Heart left ventricle (tissue), 16 donors: ENCODE measurements at regions not wholly inside any gene's neighbourhood (a gene's known extent, or its start where the extent isn't known, plus 50 kb on each side); places are given as distances from the start of the nearest gene placed in this dataset.
A peak's percentile ranks its signal among the peaks of the same experiment; 100 is the strongest.

ENCODE experiments used
- ATAC-seq, 4 donors: fragments of 200-7000 bp; cut with Tn5 transposase; one replicate each; pipeline ENCODE4 v1.9.1; 2020 to 2022; ENCODE audit warnings: moderate library complexity in 4 of 4, mild to moderate bottlenecking in 3 of 4, moderate number of reproducible peaks in 1 of 4
- DNase-seq, 5 donors: peaks; one replicate each; pipeline ENCODE4 v3.0.0-alpha.2; 2020
- H3K27ac ChIP-seq, 12 donors: fragments of 200-600 bp; sonication (generic) in 4 of 12; one replicate each; pipeline versions ENCODE4 v1.5.0 to v1.8.0; 2016 to 2022; ENCODE audit warnings: mild to moderate bottlenecking in 2 of 12
- H3K27me3 ChIP-seq, 9 donors: fragments of 200-600 bp; sonication (generic) in 2 of 9; one replicate each; pipeline versions ENCODE4 v1.5.1 to v1.8.0; 2016 to 2022; ENCODE audit warnings: mild to moderate bottlenecking in 3 of 9
- H3K36me3 ChIP-seq, 9 donors: fragments of 200-600 bp; sonication (generic) in 2 of 9; one replicate each; pipeline versions ENCODE4 v1.5.0 to v1.8.0; 2018 to 2022; ENCODE audit warnings: mild to moderate bottlenecking in 2 of 9
- H3K4me1 ChIP-seq, 12 donors: fragments of 200-600 bp; sonication (generic) in 4 of 12; one replicate each; pipeline versions ENCODE4 v1.5.0 to v1.8.0; 2016 to 2022; ENCODE audit warnings: mild to moderate bottlenecking in 3 of 12
- H3K4me3 ChIP-seq, 12 donors: fragments of 200-600 bp; sonication (generic) in 4 of 12; one replicate each; pipeline versions ENCODE4 v1.5.0 to v1.8.0; 2017 to 2022; ENCODE audit warnings: mild to moderate bottlenecking in 9 of 12, moderate library complexity in 4 of 12
- H3K9me3 ChIP-seq, 12 donors: fragments of 200-600 bp; sonication (generic) in 4 of 12; one replicate each; pipeline versions ENCODE4 v1.5.0 to v1.8.0; 2016 to 2022; ENCODE audit warnings: mild to moderate bottlenecking in 1 of 12
- POLR2A ChIP-seq, 2 donors: fragments of 450-650 bp; IDR thresholded peaks; one replicate each; pipeline ENCODE4 v1.6.1; 2017; ENCODE audit warnings: antibody characterized with exemption in 2 of 2, mild to moderate bottlenecking in 2 of 2, moderate library complexity in 2 of 2
- WGBS, 4 donors: extraction: QIAGEN DNeasy Blood & Tissue Kit in 2 of 4; methylation state at CpG; one replicate each; pipeline versions ENCODE4 v1.1.5 to v1.1.7; 2013 to 2018; 5-methylcytosine and 5-hydroxymethylcytosine counted together
- intact Hi-C, 10 donors: fragments of 100-400 bp; cut with DNase I; formaldehyde crosslinking; loops; one replicate each; pipeline versions ENCODE4 v1.11.1 to v1.14.2; 2022
- TF ChIP-seq, protein P1 (sequence below), 12 donors: fragments of 200-600 bp; sonication (generic) in 4 of 12; IDR thresholded peaks; one replicate each; pipeline versions ENCODE4 v1.5.0 to v1.8.0; 2018 to 2022; ENCODE audit warnings: antibody characterized with exemption in 12 of 12, mild to moderate bottlenecking in 5 of 12
- donor health status: ischemic (EF 13 %, LVEDD 7.1; RV severe dilation, severe dysfunction).
- donor health status: healthy with polysubstance abuse.
- donor health status: DM: no; HTN: yes; CAD: no.
- donor health status: DM: no; HTN: no; CAD: no.
- donor health status: ischemic (EF 25% LVEDD 6.9; RV normal size, moderate dysfunction).
- donor health status: ischemic (EF 25% LVEDD 5.7; RV mildly dilated, moderate dysfunction).
- donor health status: healthy.
- donor health status: DM: yes; HTN: yes; CAD: no.
- donor health status: ischemic (EF 35%, LVEDD 5.7; RV mildly dilated, moderate dysfunction).
- donor health status: nonischemic (EF 11% LVEDD 7.7; RV severe dilation, severe dysfunction).
- donor health status: DM: yes; HTN: yes; CAD: no.
- donor health status: PGD.
- donor health status: ischemic (EF 29% LVEDD 5.4; RV normal size, mild dysfunction).
- donor health status: nonischemic (EF 23%, LVEDD 6.1; RV moderate dilation, normal function).

DNA sequence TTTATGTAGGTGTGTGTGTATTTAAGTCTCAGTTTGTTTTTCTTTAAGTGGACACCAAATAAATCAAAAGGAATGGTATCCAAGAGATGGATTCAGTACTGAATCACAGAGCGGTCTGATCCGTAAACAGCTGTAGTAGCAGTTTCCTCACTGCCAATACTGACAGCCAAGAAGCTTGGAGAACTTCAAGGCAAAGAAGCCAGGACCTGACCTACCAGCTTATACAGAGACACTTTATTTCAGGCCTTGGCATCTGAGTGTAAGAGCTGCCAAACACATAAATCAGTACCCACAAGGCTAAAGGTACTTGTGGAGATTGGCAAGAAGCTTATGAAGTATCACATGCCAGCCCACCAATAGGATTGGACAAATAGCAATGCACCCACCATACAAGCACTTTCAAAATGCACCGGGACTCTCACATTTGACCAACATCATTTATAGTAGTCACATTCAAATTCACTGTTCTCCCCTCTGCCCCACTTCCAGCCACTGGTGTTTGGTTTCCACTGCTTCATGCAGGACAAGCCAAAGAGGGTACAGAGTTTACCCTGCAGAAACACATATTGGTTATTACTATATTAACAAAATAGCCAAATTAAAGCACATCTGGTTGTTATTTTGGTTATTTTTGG, 357.9 kb downstream of the KLF12 start:
- DNase-seq (no peak), ATAC-seq (peak in 3 of 4 donors; percentile 45 to 78 (median 72))
- 49 to 72% (median 61%) methylated on average over 3 of the region's 3 CpGs for WGBS, 4 donors
- H3K9me3 ChIP-seq, result no peaks in the 10 kb centered on the region
- intact Hi-C loops, result loop anchor here in 1 of 10 donors (10.0 kb wide), 1 partner anchor 49 kb away; no protein-coding TSS in a partner anchor
- H3K27ac ChIP-seq, result peak overlapping the region in 1 of 12 donors; percentile 7
- TF ChIP-seq POLR2A (IDR thresholded peaks at IDR 0.05), result no peak
- TF ChIP-seq, protein P1, sequence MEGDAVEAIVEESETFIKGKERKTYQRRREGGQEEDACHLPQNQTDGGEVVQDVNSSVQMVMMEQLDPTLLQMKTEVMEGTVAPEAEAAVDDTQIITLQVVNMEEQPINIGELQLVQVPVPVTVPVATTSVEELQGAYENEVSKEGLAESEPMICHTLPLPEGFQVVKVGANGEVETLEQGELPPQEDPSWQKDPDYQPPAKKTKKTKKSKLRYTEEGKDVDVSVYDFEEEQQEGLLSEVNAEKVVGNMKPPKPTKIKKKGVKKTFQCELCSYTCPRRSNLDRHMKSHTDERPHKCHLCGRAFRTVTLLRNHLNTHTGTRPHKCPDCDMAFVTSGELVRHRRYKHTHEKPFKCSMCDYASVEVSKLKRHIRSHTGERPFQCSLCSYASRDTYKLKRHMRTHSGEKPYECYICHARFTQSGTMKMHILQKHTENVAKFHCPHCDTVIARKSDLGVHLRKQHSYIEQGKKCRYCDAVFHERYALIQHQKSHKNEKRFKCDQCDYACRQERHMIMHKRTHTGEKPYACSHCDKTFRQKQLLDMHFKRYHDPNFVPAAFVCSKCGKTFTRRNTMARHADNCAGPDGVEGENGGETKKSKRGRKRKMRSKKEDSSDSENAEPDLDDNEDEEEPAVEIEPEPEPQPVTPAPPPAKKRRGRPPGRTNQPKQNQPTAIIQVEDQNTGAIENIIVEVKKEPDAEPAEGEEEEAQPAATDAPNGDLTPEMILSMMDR (IDR thresholded peaks at IDR 0.05), result no peak
- peaks cover 0 to 12% (median 2%) of the 10 kb centered on the region in 12 donors for H3K4me1 ChIP-seq
- peaks cover 0 to 7% (median 0%) of the 10 kb centered on the region in 9 donors for H3K36me3 ChIP-seq
- H3K27me3 ChIP-seq, result no peaks in the 10 kb centered on the region
- no peak overlapping the region for H3K4me3 ChIP-seq

DNA sequence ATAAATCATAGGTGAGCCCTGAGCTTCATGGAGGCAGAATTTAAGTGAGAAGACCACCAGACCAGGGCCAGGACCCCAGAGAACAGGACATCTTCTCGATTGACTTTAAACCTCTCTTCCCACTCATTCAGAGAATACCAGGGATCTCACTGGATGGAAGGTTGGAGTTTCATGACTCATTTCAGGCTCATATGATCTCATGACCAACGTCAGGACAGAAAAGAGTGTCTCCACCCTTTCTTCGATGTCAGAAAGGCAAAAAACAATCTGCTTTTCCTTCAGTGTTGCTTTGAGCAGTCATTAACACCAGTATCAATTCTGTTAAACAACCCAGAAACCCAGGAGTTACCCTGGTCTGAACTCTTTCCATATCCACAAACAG, 361.0 kb downstream of the KLF12 start:
- no peaks in the 10 kb centered on the region for H3K36me3 ChIP-seq
- DNase-seq, result no peak
- intact Hi-C loops, result loop anchor here in 1 of 10 donors (10.0 kb wide), 1 partner anchor 52 kb away; no protein-coding TSS in a partner anchor
- H3K9me3 ChIP-seq, result no peaks in the 10 kb centered on the region
- H3K27ac ChIP-seq, result no peak overlapping the region
- H3K4me3 ChIP-seq, result no peak overlapping the region
- H3K4me1 ChIP-seq, result peaks cover 0 to 13% (median 4%) of the 10 kb centered on the region in 12 donors
- TF ChIP-seq, protein P1 (IDR thresholded peaks at IDR 0.05), result no peak
- TF ChIP-seq POLR2A (IDR thresholded peaks at IDR 0.05), result no peak
- no peaks in the 10 kb centered on the region for H3K27me3 ChIP-seq
- WGBS, 4 donors, result 75 to 86% (median 84%) methylated on average over 3 of the region's 3 CpGs
- ATAC-seq, result no peak

DNA sequence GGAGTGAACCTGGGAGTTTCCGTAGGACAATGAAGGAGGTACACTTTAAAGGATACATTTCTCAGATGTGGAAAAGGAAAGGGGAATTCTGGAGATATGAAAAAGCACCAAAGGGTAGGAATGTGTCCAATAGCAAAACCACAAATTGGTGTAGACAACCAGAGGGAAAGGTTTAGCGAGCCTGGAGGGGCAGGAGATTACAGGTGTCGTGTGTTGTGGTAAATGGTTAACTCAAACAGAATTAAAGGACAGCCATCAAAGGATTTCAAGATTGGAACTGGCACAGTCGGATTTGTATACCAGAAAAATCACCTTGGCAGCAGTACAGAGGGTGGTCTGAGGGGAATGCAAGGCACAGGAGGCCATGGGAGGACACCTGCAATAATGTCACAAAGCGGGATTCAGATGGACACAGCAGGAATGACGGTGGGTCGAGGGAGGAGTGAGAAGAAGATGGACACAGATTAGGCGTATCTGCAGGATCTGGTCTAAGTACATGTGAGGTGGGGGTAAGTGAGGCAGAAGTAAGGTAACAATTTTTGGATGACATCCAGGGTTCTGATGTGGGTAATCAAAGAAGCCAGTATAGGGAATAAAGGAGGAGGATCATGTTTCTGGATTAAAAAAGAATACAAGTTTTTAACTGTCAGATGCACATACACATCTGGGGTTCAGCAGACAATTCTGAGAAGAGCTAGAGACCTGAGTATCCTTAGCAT, 361.6 kb downstream of the KLF12 start:
- Histone ChIP-seq H3K9me3 (no peaks in the 10 kb centered on the region), H3K27me3 (no peaks in the 10 kb centered on the region), H3K36me3 (no peaks in the 10 kb centered on the region), H3K4me3 (no peak overlapping the region), H3K4me1 (peaks cover 0 to 18% (median 9%) of the 10 kb centered on the region in 12 donors), H3K27ac (no peak overlapping the region)
- intact Hi-C loops, result loop anchor here in 1 of 10 donors (10.0 kb wide), 1 partner anchor 52 kb away; no protein-coding TSS in a partner anchor
- DNase-seq, result no peak
- 82 to 96% (median 83%) methylated on average over 8 of the region's 8 CpGs for WGBS, 4 donors
- TF ChIP-seq, protein P1 (IDR thresholded peaks at IDR 0.05), result no peak
- no peak for TF ChIP-seq POLR2A (IDR thresholded peaks at IDR 0.05)
- ATAC-seq, result no peak

DNA sequence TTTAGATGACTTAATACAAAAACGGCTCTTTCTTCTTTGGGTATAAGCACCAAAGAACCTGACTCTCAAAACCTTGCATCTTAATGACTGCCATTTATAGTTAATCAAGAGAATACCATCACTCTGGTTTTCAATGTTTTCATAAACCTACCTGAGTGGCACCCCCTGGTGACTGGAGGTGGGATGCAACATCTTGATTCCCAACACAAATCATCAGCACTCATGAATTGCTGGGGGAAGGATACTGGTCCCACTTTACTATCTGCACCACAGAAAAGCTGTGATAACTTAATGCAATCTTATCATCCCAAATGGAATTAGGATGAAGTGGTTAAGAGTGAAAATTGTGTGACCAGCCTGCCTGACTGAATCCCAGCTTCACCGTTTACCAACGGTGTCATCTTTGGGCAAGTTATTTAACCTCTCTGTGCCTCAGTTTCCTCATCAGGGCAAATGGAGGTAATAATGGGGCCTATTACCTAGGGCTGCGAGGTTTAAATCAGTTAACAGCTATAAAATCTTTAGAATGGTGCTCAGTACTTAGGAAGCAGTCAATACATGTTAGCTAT, 366.4 kb downstream of the KLF12 start:
- Histone ChIP-seq H3K4me3 (no peak overlapping the region), H3K36me3 (peaks cover 0 to 10% (median 0%) of the 10 kb centered on the region in 9 donors), H3K9me3 (no peaks in the 10 kb centered on the region), H3K27ac (peak overlapping the region in 10 of 12 donors; percentile 58 to 77 (median 68)), H3K4me1 (peaks cover 8 to 37% (median 32%) of the 10 kb centered on the region in 12 donors), H3K27me3 (no peaks in the 10 kb centered on the region)
- no peak for TF ChIP-seq POLR2A (IDR thresholded peaks at IDR 0.05)
- TF ChIP-seq, protein P1 (IDR thresholded peaks at IDR 0.05), result peak in 8 of 12 donors; percentile 9 to 46 (median 27)
- DNase-seq (no peak), ATAC-seq (no peak)
- intact Hi-C loops, result loop anchor here in 2 of 10 donors (10.0 kb wide), 2 partner anchors 367 to 1447 kb away; partner anchors contain the start of gene KLF12 (in 2 of the 2)
- WGBS, 4 donors, result 65 to 78% (median 70%) methylated on average over 4 of the region's 4 CpGs
